Activated T-cell treated with anti-CD3 and anti-CD28 coated beads, Interleukin-2, amount 50 U/mL, for 24 hours (primary cell): ENCODE measurements at regions not wholly inside any gene's neighbourhood (a gene's known extent, or its start where the extent isn't known, plus 50 kb on each side); places are given as distances from the start of the nearest gene placed in this dataset.

Source experiments
- DNase-seq: peaks from one replicate; pipeline ENCODE4 v3.0.0-alpha.2; 2020
- H3K27ac Mint-ChIP-seq: 2 replicates; pipeline ENCODE4 v1.8.0; 2020; ENCODE audit warnings: mild to moderate bottlenecking, mixed read lengths
- H3K27me3 Mint-ChIP-seq: 2 replicates; pipeline ENCODE4 v1.8.0; 2020; ENCODE audit warnings: mixed read lengths
- H3K36me3 Mint-ChIP-seq: 2 replicates; pipeline ENCODE4 v1.8.0; 2020; ENCODE audit warnings: low read depth, mixed read lengths
- H3K4me1 Mint-ChIP-seq: 2 replicates; pipeline ENCODE4 v1.8.0; 2020; ENCODE audit warnings: low read depth, mixed read lengths
- H3K4me3 Mint-ChIP-seq: 2 replicates; pipeline ENCODE4 v1.8.0; 2020; ENCODE audit warnings: mild to moderate bottlenecking, moderate library complexity, mixed read lengths
- H3K9me3 Mint-ChIP-seq: 2 replicates; pipeline ENCODE4 v1.8.0; 2020; ENCODE audit warnings: mixed read lengths

GRCh38 chrX:42524379-42524778, 253.6 kb downstream of the PPP1R2C start:
- Mint-ChIP-seq H3K36me3 (no peaks in the 10 kb centered on the region), H3K9me3 (no peaks in the 10 kb centered on the region), H3K27me3 (peaks cover 2% of the 10 kb centered on the region), H3K27ac (no peak overlapping the region), H3K4me1 (no peaks in the 10 kb centered on the region), H3K4me3 (no peak overlapping the region)
- DNase-seq = no peak

DNA sequence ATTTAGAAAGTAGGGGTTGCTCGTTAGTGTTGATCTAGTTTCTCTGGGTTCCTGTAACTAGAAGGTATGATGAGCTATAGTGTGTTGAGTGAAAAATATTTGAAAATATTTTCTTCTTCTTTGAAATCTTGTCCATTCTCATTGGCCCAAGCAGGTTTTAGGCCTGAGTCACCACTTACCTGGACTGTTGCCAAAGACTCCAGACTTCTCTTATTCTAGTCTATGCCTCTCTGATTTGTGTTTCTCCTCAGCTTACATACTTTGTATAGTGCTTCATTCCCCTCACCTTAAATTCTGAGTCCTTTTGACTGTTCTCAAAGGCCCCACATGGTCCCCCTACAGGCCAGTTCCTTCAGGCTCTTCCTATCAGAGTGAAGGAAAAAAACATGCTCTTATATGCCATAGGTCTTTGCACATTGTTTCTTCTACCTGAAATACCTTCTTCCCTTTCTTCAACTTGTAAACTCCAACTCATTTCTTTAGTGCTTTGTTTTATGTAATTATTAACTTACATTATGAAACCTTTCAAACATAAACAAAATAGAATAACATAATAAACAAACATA, 258.2 kb downstream of the PPP1R2C start:
- Mint-ChIP-seq H3K27ac (no peak overlapping the region), H3K27me3 (no peaks in the 10 kb centered on the region), H3K4me3 (no peak overlapping the region), H3K36me3 (no peaks in the 10 kb centered on the region), H3K9me3 (no peaks in the 10 kb centered on the region), H3K4me1 (no peaks in the 10 kb centered on the region)
- no peak for DNase-seq

DNA sequence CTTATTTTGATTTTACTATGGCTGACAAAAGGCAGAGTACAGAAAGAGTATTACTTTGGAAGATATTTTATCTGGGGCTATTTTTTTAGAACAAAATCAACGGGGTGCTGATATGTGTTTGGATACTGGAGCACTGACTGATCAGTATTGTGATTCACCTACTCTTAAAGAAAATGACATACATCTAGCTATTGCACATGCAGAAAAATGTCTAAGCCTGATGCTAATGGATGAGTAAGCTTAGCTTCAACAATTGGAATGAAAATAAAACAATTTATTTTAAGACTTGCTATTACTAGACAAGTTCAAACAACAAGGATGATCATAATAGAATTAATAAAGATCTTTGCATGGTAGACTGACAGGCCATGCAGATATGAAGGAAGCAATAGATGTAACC, 262.0 kb downstream of the PPP1R2C start:
- no peak overlapping the region for H3K27ac Mint-ChIP-seq
- H3K27me3 Mint-ChIP-seq = no peaks in the 10 kb centered on the region
- no peaks in the 10 kb centered on the region for H3K4me1 Mint-ChIP-seq
- H3K9me3 Mint-ChIP-seq = peaks cover 7% of the 10 kb centered on the region
- H3K36me3 Mint-ChIP-seq = no peaks in the 10 kb centered on the region
- no peak for DNase-seq
- H3K4me3 Mint-ChIP-seq = no peak overlapping the region

GRCh38 chrX:42505016-42505415, 272.9 kb downstream of the PPP1R2C start:
- Mint-ChIP-seq H3K4me1 (no peaks in the 10 kb centered on the region), H3K4me3 (no peak overlapping the region), H3K27me3 (peaks cover 32% of the 10 kb centered on the region), H3K9me3 (peaks cover 13% of the 10 kb centered on the region), H3K36me3 (peaks cover 3% of the 10 kb centered on the region), H3K27ac (no peak overlapping the region)
- no peak for DNase-seq

DNA sequence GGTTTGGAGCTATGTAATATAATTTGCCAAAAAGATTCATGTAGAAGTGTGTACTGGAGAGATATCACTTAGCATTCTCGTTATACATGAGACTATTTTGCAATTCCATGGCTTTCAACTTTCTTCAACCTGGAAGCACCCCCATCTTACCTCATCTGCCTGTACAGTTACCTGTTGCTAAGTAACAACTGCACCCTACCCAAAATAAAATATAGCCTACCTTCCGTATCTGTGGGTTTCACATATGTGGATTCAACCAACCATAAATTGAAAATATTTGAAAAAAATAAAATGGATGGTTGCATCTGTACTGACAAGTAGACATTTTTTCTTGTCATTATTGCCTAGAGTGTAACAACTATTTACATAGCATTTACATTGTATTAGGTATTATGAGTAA, 278.3 kb downstream of the PPP1R2C start:
- Mint-ChIP-seq H3K36me3 (no peaks in the 10 kb centered on the region), H3K27ac (no peak overlapping the region), H3K9me3 (no peaks in the 10 kb centered on the region), H3K4me3 (no peak overlapping the region), H3K4me1 (peaks cover 4% of the 10 kb centered on the region), H3K27me3 (peaks cover 24% of the 10 kb centered on the region)
- DNase-seq = no peak

GRCh38 chrX:42497356-42497755, 280.6 kb downstream of the PPP1R2C start:
- H3K4me1 Mint-ChIP-seq = peaks cover 4% of the 10 kb centered on the region
- H3K27me3 Mint-ChIP-seq = peaks cover 20% of the 10 kb centered on the region
- H3K36me3 Mint-ChIP-seq = no peaks in the 10 kb centered on the region
- DNase-seq = no peak
- H3K9me3 Mint-ChIP-seq = no peaks in the 10 kb centered on the region
- no peak overlapping the region for H3K27ac Mint-ChIP-seq
- H3K4me3 Mint-ChIP-seq = no peak overlapping the region

DNA sequence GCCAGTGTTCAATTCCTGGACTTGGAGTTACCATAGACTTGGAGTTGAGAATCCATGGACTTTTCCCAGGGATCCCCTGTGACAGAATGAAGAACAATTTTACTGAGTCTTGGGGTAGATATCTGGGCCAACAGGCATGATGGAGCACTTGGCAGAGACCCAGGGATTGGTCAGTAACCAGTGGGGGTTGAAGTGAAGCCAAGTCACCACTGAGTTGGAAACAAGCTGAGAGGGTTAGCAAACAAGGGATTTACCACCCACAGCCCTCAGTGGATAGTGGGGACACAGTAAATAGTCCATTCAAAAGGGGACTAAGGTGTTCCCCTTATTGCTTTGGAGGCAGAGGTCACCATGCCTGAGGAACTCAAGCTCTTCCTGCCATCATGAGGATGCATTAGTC, 281.7 kb downstream of the PPP1R2C start:
- Mint-ChIP-seq H3K4me3 (no peak overlapping the region), H3K27ac (no peak overlapping the region), H3K9me3 (no peaks in the 10 kb centered on the region), H3K27me3 (peaks cover 14% of the 10 kb centered on the region), H3K36me3 (no peaks in the 10 kb centered on the region), H3K4me1 (peaks cover 4% of the 10 kb centered on the region)
- DNase-seq = no peak

- no peak for DNase-seq
- Mint-ChIP-seq H3K4me1 (peaks cover 4% of the 10 kb centered on the region), H3K27me3 (peaks cover 13% of the 10 kb centered on the region), H3K9me3 (no peaks in the 10 kb centered on the region), H3K27ac (no peak overlapping the region), H3K36me3 (no peaks in the 10 kb centered on the region), H3K4me3 (no peak overlapping the region)
Measured at GRCh38 chrX:42495139-42495538, 282.8 kb downstream of the PPP1R2C start.

DNA sequence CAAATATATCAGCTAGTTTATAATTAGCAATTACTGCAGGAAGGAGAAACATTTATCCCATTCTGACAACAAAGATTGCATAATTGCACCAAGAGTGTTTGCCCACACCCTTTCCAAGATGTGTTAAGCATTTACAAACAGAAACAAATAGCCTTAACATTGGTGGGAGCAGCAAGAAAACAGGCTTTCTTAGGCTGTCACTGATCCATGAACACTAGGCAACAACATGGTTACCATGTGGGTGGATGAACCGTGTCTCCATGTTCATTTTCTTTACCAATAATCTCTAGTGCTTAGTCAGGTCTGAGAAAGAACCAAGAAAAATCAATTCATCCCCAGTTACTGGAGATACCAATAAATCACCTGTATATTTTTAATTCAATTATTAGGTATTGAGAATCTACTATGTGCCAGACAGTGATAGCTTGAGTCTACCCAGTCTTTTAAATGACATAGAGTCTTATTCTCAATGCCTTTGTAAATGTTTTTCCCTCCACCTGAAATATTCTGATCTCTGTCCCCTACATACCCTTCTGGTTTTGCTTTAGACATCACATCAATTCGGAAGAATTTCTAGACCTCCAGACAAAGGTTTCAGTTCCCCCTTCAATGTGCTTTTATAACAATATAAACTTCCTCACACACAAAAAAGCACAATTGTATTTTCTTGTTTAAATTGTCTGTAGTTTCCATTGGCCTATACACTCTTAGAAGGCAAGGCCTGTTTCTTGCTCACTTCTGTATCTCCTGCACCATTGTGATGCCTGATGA, 286.6 kb downstream of the PPP1R2C start:
- Mint-ChIP-seq H3K9me3 (no peaks in the 10 kb centered on the region), H3K36me3 (no peaks in the 10 kb centered on the region), H3K27me3 (no peaks in the 10 kb centered on the region), H3K4me3 (no peak overlapping the region), H3K4me1 (peaks cover 4% of the 10 kb centered on the region), H3K27ac (no peak overlapping the region)
- no peak for DNase-seq

DNA sequence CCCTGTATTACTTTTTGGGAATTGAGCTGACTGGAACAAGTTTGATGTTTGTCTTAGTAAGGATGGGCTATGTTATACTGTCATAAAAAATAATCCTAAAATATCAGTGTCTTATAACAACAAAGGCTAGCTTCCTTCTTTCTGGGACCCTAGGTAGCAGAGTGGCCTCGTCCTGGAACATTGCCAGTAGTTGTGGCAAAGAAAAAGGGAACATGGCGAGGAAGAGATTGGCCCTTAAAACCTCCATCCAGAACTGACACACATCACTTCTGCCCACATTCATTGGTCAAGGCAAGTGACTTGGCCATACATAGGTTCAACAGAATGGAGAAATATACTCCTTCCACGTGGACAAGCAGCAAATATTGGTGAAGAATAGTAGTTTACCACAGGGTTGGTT, 287.9 kb downstream of the PPP1R2C start:
- peaks cover 6% of the 10 kb centered on the region for H3K27me3 Mint-ChIP-seq

DNA sequence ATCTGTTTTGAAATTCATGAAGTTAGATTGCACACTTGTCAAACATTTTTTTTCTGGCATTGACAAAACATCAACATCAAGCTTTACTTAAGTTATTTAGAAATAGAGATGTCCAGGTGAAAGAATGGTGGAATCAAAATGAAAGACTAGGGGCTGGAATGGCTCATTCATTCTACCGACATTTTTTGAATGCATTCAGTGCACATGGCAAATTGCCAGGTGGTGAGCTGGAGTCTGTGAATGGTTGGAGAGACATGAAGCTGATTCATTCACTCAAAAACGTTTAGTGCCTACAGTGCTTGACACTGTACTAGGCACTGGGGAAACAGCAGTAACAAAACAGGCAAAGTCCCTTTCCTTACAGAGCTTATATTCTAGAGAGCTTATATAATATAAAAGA, 292.4 kb downstream of the PPP1R2C start:
- no peaks in the 10 kb centered on the region for H3K36me3 Mint-ChIP-seq
- no peaks in the 10 kb centered on the region for H3K4me1 Mint-ChIP-seq
- no peak overlapping the region for H3K27ac Mint-ChIP-seq
- H3K9me3 Mint-ChIP-seq = no peaks in the 10 kb centered on the region
- no peak overlapping the region for H3K4me3 Mint-ChIP-seq
- DNase-seq = no peak
- peaks cover 14% of the 10 kb centered on the region for H3K27me3 Mint-ChIP-seq

More for the DNA sequence above, 287.9 kb downstream of the PPP1R2C start:
- H3K4me3 Mint-ChIP-seq = no peak overlapping the region
- H3K27ac Mint-ChIP-seq = no peak overlapping the region
- no peaks in the 10 kb centered on the region for H3K9me3 Mint-ChIP-seq
- H3K36me3 Mint-ChIP-seq = no peaks in the 10 kb centered on the region
- no peak for DNase-seq
- H3K4me1 Mint-ChIP-seq = peaks cover 2% of the 10 kb centered on the region

DNA sequence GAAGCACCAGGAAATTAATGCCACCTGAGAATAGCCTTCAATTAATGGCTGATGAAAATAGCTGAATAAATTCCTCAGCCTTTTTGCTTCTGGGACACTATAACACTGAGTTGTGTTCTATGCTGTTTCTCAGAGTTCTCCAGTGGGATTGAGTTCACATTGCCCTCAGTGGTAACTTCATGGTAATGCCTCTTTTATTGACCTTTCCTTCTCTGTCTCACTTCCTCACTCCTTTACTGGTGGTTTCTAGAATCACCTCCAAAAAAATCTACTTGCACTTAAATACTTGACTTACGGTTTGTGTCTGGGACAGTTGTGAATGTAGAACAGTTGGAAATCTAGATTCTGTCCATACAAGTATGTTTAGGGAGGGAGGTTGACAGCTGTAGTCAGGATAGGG, 293.7 kb downstream of the PPP1R2C start:
- Mint-ChIP-seq H3K27me3 (peaks cover 14% of the 10 kb centered on the region), H3K4me1 (no peaks in the 10 kb centered on the region), H3K4me3 (no peak overlapping the region), H3K36me3 (no peaks in the 10 kb centered on the region), H3K27ac (no peak overlapping the region), H3K9me3 (no peaks in the 10 kb centered on the region)
- DNase-seq = no peak

GRCh38 chrX:42477396-42477795, 300.6 kb downstream of the PPP1R2C start:
- no peak overlapping the region for H3K4me3 Mint-ChIP-seq
- H3K27ac Mint-ChIP-seq = no peak overlapping the region
- H3K36me3 Mint-ChIP-seq = no peaks in the 10 kb centered on the region
- DNase-seq = no peak
- H3K4me1 Mint-ChIP-seq = no peaks in the 10 kb centered on the region
- H3K27me3 Mint-ChIP-seq = peaks cover 16% of the 10 kb centered on the region
- H3K9me3 Mint-ChIP-seq = no peaks in the 10 kb centered on the region

GRCh38 chrX:42472727-42473126, 305.2 kb downstream of the PPP1R2C start:
- Mint-ChIP-seq H3K27ac (no peak overlapping the region), H3K4me3 (no peak overlapping the region), H3K27me3 (peaks cover 41% of the 10 kb centered on the region), H3K4me1 (no peaks in the 10 kb centered on the region), H3K9me3 (no peaks in the 10 kb centered on the region), H3K36me3 (no peaks in the 10 kb centered on the region)
- no peak for DNase-seq

DNA sequence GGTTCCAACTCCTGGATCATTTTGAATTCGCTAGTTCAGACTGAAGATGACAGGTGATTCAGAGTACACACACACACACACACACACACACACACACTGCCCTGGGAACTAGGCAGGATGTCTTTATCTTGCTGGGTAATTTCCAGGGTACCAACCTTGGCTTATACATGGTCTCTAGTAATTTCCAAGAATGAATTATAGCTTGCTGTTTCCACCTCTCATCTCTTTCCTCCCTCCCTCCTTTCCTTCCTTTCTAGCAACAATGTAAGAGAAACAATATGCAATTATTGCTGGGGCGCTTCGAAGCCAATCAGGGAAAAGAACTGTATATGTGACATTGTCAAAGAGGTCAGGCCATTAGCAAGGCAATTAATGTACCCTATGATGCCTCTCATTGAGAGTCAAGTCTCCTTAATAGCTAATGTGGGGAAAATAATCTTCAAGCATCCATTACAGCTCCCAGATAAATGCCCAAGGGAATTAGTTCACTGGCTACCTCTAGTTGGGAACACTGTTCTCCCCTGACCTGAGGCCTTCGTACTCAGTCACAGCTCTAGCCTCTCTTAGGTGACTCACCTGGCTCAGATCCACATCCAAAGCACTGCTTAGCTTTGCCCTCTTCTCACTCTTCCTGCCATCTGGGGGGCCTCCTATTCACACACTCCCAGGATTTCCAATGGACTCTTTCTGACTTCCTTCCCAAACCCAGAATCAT, 311.5 kb downstream of the PPP1R2C start:
- no peak overlapping the region for H3K27ac Mint-ChIP-seq
- H3K27me3 Mint-ChIP-seq = peaks cover 46% of the 10 kb centered on the region
- H3K9me3 Mint-ChIP-seq = no peaks in the 10 kb centered on the region
- no peak overlapping the region for H3K4me3 Mint-ChIP-seq
- no peak for DNase-seq
- no peaks in the 10 kb centered on the region for H3K4me1 Mint-ChIP-seq
- no peaks in the 10 kb centered on the region for H3K36me3 Mint-ChIP-seq
